ENCODE measurements at regions not wholly inside any gene's neighbourhood (a gene's known extent, or its start where the extent isn't known, plus 50 kb on each side); places are given as distances from the start of the nearest gene placed in this dataset.

- Mint-ChIP-seq H3K4me3 (no peak overlapping the region), H3K27ac (ENCODE audit: low read depth) (peak overlapping the region; percentile 49), H3K36me3 (ENCODE audit: insufficient read depth) (peaks cover 3% of the 10 kb centered on the region), H3K9me3 (peaks cover 6% of the 10 kb centered on the region), H3K27me3 (no peaks in the 10 kb centered on the region), H3K4me1 (no peaks in the 10 kb centered on the region)
- ATAC-seq (replicated peaks; ENCODE audit: extremely low read depth, poor library complexity, severe bottlenecking) (no peak), DNase-seq (ENCODE audit: low spot score in 2 of 2) (no peak)
These were observed 55.7 kb downstream of the RTL6 start for GRCh38 chr22:44442186-44442815.

GRCh38 chr22:44441401-44442185, 56.4 kb downstream of the RTL6 start:
- peak overlapping the region; percentile 49 for H3K27ac Mint-ChIP-seq (ENCODE audit: low read depth)
- H3K9me3 Mint-ChIP-seq, result peaks cover 3% of the 10 kb centered on the region
- H3K27me3 Mint-ChIP-seq, result no peaks in the 10 kb centered on the region
- no peak for DNase-seq (ENCODE audit: low spot score in 2 of 2)
- H3K4me1 Mint-ChIP-seq, result no peaks in the 10 kb centered on the region
- H3K36me3 Mint-ChIP-seq (ENCODE audit: insufficient read depth), result peaks cover 3% of the 10 kb centered on the region
- no peak for ATAC-seq (replicated peaks; ENCODE audit: extremely low read depth, poor library complexity, severe bottlenecking)
- H3K4me3 Mint-ChIP-seq, result no peak overlapping the region

GRCh38 chr22:44440224-44441160, 57.5 kb downstream of the RTL6 start:
- Mint-ChIP-seq H3K4me3 (no peak overlapping the region), H3K27ac (ENCODE audit: low read depth) (peak overlapping the region; percentile 60), H3K9me3 (no peaks in the 10 kb centered on the region), H3K4me1 (no peaks in the 10 kb centered on the region), H3K27me3 (no peaks in the 10 kb centered on the region), H3K36me3 (ENCODE audit: insufficient read depth) (peaks cover 3% of the 10 kb centered on the region)
- DNase-seq (ENCODE audit: low spot score in 2 of 2) (no peak), ATAC-seq (replicated peaks; ENCODE audit: extremely low read depth, poor library complexity, severe bottlenecking) (no peak)

GRCh38 chr22:44439356-44440223, 58.4 kb downstream of the RTL6 start:
- ATAC-seq (replicated peaks; ENCODE audit: extremely low read depth, poor library complexity, severe bottlenecking) (no peak), DNase-seq (ENCODE audit: low spot score in 2 of 2) (no peak)
- Mint-ChIP-seq H3K9me3 (no peaks in the 10 kb centered on the region), H3K27me3 (no peaks in the 10 kb centered on the region), H3K27ac (ENCODE audit: low read depth) (peak overlapping the region; percentile 60), H3K36me3 (ENCODE audit: insufficient read depth) (peaks cover 3% of the 10 kb centered on the region), H3K4me3 (no peak overlapping the region), H3K4me1 (no peaks in the 10 kb centered on the region)

- Mint-ChIP-seq H3K27ac (ENCODE audit: low read depth) (peak overlapping the region; percentile 3), H3K4me3 (no peak overlapping the region), H3K36me3 (ENCODE audit: insufficient read depth) (peaks cover 3% of the 10 kb centered on the region), H3K9me3 (no peaks in the 10 kb centered on the region), H3K27me3 (no peaks in the 10 kb centered on the region), H3K4me1 (no peaks in the 10 kb centered on the region)
- no peak for DNase-seq (ENCODE audit: low spot score in 2 of 2)
- ATAC-seq (replicated peaks; ENCODE audit: extremely low read depth, poor library complexity, severe bottlenecking), result no peak
These were observed 59.4 kb downstream of the RTL6 start for GRCh38 chr22:44438481-44439131.

- Mint-ChIP-seq H3K9me3 (no peaks in the 10 kb centered on the region), H3K27me3 (no peaks in the 10 kb centered on the region), H3K27ac (ENCODE audit: low read depth) (no peak overlapping the region), H3K4me3 (no peak overlapping the region), H3K36me3 (ENCODE audit: insufficient read depth) (peaks cover 3% of the 10 kb centered on the region), H3K4me1 (no peaks in the 10 kb centered on the region)
- DNase-seq (ENCODE audit: low spot score in 2 of 2), result no peak
- no peak for ATAC-seq (replicated peaks; ENCODE audit: extremely low read depth, poor library complexity, severe bottlenecking)
These were observed 60.0 kb downstream of the RTL6 start for GRCh38 chr22:44438056-44438455.

GRCh38 chr22:44437216-44438055, 60.6 kb downstream of the RTL6 start:
- ATAC-seq (replicated peaks; ENCODE audit: extremely low read depth, poor library complexity, severe bottlenecking) (no peak), DNase-seq (ENCODE audit: low spot score in 2 of 2) (no peak)
- Mint-ChIP-seq H3K27me3 (no peaks in the 10 kb centered on the region), H3K9me3 (no peaks in the 10 kb centered on the region), H3K4me1 (no peaks in the 10 kb centered on the region), H3K27ac (ENCODE audit: low read depth) (no peak overlapping the region), H3K36me3 (ENCODE audit: insufficient read depth) (peaks cover 3% of the 10 kb centered on the region), H3K4me3 (no peak overlapping the region)

GRCh38 chr22:44436736-44437135, 61.3 kb downstream of the RTL6 start:
- H3K4me3 Mint-ChIP-seq, result no peak overlapping the region
- H3K9me3 Mint-ChIP-seq, result no peaks in the 10 kb centered on the region
- DNase-seq (ENCODE audit: low spot score in 2 of 2) (no peak), ATAC-seq (replicated peaks; ENCODE audit: extremely low read depth, poor library complexity, severe bottlenecking) (no peak)
- peaks cover 3% of the 10 kb centered on the region for H3K36me3 Mint-ChIP-seq (ENCODE audit: insufficient read depth)
- peaks cover 3% of the 10 kb centered on the region for H3K4me1 Mint-ChIP-seq
- no peak overlapping the region for H3K27ac Mint-ChIP-seq (ENCODE audit: low read depth)
- H3K27me3 Mint-ChIP-seq, result no peaks in the 10 kb centered on the region

- Mint-ChIP-seq H3K9me3 (no peaks in the 10 kb centered on the region), H3K27ac (ENCODE audit: low read depth) (no peak overlapping the region), H3K36me3 (ENCODE audit: insufficient read depth) (peaks cover 2% of the 10 kb centered on the region), H3K27me3 (peaks cover 20% of the 10 kb centered on the region), H3K4me3 (no peak overlapping the region), H3K4me1 (peaks cover 4% of the 10 kb centered on the region)
- no peak for DNase-seq (ENCODE audit: low spot score in 2 of 2)
- ATAC-seq (replicated peaks; ENCODE audit: extremely low read depth, poor library complexity, severe bottlenecking), result no peak
These were observed 66.8 kb downstream of the RTL6 start for GRCh38 chr22:44431256-44431655.

GRCh38 chr22:44430716-44431115, 67.3 kb downstream of the RTL6 start:
- ATAC-seq (replicated peaks; ENCODE audit: extremely low read depth, poor library complexity, severe bottlenecking), result no peak
- Mint-ChIP-seq H3K27ac (ENCODE audit: low read depth) (no peak overlapping the region), H3K4me1 (peaks cover 4% of the 10 kb centered on the region)

More at GRCh38 chr22:44430716-44431115, 67.3 kb downstream of the RTL6 start:
- DNase-seq (ENCODE audit: low spot score in 2 of 2), result no peak
- Mint-ChIP-seq H3K4me3 (no peak overlapping the region), H3K9me3 (no peaks in the 10 kb centered on the region), H3K27me3 (peaks cover 21% of the 10 kb centered on the region), H3K36me3 (ENCODE audit: insufficient read depth) (peaks cover 2% of the 10 kb centered on the region)

Data from central memory CD8-positive, alpha-beta T cell (primary cell).